ENCODE measurements at regions not wholly inside any gene's neighbourhood (a gene's known extent, or its start where the extent isn't known, plus 50 kb on each side); places are given as distances from the start of the nearest gene placed in this dataset.

DNA sequence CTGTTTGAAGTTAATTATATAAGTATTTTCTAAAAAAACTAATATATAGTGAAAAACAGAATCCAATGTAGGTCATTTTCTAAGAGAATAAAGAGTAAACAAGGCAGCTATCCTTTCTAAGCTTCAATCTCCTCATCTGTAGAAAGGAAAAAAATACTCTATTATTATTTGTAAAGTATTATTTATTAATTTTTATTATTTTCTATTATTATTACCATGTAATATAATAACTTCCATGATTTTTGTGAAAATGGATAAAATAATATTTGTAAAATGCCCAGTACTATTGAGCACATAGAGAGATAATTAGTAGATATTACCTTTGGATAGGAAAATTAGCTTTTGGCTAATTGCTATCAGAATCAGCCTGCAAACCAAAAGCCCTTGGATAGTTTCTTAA, 684.4 kb downstream of the MTRR start:
- TF ChIP-seq, protein P1, sequence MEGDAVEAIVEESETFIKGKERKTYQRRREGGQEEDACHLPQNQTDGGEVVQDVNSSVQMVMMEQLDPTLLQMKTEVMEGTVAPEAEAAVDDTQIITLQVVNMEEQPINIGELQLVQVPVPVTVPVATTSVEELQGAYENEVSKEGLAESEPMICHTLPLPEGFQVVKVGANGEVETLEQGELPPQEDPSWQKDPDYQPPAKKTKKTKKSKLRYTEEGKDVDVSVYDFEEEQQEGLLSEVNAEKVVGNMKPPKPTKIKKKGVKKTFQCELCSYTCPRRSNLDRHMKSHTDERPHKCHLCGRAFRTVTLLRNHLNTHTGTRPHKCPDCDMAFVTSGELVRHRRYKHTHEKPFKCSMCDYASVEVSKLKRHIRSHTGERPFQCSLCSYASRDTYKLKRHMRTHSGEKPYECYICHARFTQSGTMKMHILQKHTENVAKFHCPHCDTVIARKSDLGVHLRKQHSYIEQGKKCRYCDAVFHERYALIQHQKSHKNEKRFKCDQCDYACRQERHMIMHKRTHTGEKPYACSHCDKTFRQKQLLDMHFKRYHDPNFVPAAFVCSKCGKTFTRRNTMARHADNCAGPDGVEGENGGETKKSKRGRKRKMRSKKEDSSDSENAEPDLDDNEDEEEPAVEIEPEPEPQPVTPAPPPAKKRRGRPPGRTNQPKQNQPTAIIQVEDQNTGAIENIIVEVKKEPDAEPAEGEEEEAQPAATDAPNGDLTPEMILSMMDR (conservative IDR thresholded peaks at IDR 0.05 in 1 of 2, IDR thresholded peaks at IDR 0.05 in 1 of 2; ENCODE audit: extremely low read depth in 1 of 2, insufficient read depth in 1 of 2, low read depth in 1 of 2, low read length in 2 of 2), result no peak
- no peak for TF ChIP-seq EZH2 (IDR thresholded peaks at IDR 0.05; ENCODE audit: borderline replicate concordance, low read length)
